Epithelial cell of prostate (primary cell): ENCODE measurements at regions not wholly inside any gene's neighbourhood (a gene's known extent, or its start where the extent isn't known, plus 50 kb on each side); places are given as distances from the start of the nearest gene placed in this dataset.

Source experiments
- DNase-seq: peaks from one replicate; pipeline ENCODE4 v3.0.0-alpha.2; 2011; ENCODE audit warnings: low read depth, low spot score
- H3K27ac ChIP-seq: fragments of 450-650 bp; 2 replicates; pipeline ENCODE4 v1.5.1; 2017; ENCODE audit warnings: mild to moderate bottlenecking

GRCh38 chr13:21945195-21945594, 274.3 kb downstream of the FGF9 start:
- no peak for DNase-seq
- no peak overlapping the region for H3K27ac ChIP-seq

- H3K27ac ChIP-seq = no peak overlapping the region
- DNase-seq = no peak
These were observed 276.1 kb downstream of the FGF9 start for GRCh38 chr13:21946964-21947363.

GRCh38 chr13:21948769-21949474, 278.0 kb downstream of the FGF9 start:
- H3K27ac ChIP-seq = no peak overlapping the region
- DNase-seq = no peak

- no peak overlapping the region for H3K27ac ChIP-seq
- DNase-seq = no peak
These were observed 279.1 kb downstream of the FGF9 start for GRCh38 chr13:21949818-21950429.

GRCh38 chr13:21956666-21957065, 285.8 kb downstream of the FGF9 start:
- no peak overlapping the region for H3K27ac ChIP-seq
- no peak for DNase-seq

GRCh38 chr13:21957833-21958232, 287.0 kb downstream of the FGF9 start:
- no peak overlapping the region for H3K27ac ChIP-seq
- DNase-seq = no peak

GRCh38 chr13:21960108-21960507, 289.2 kb downstream of the FGF9 start:
- no peak for DNase-seq
- no peak overlapping the region for H3K27ac ChIP-seq

- no peak overlapping the region for H3K27ac ChIP-seq
- no peak for DNase-seq
These were observed 293.8 kb downstream of the FGF9 start for GRCh38 chr13:21964686-21965085.

GRCh38 chr13:21965095-21965494, 294.2 kb downstream of the FGF9 start:
- no peak for DNase-seq
- no peak overlapping the region for H3K27ac ChIP-seq

GRCh38 chr13:21966014-21966413, 295.1 kb downstream of the FGF9 start:
- no peak for DNase-seq
- no peak overlapping the region for H3K27ac ChIP-seq

- no peak overlapping the region for H3K27ac ChIP-seq
- no peak for DNase-seq
These were observed 297.0 kb downstream of the FGF9 start for GRCh38 chr13:21967871-21968270.

GRCh38 chr13:21970172-21970571, 299.3 kb downstream of the FGF9 start:
- DNase-seq = no peak
- no peak overlapping the region for H3K27ac ChIP-seq

GRCh38 chr13:21970918-21971317, 300.0 kb downstream of the FGF9 start:
- no peak overlapping the region for H3K27ac ChIP-seq
- DNase-seq = no peak

- no peak for DNase-seq
- no peak overlapping the region for H3K27ac ChIP-seq
These were observed 301.1 kb downstream of the FGF9 start for GRCh38 chr13:21971662-21972621.

GRCh38 chr13:21973437-21974125, 302.7 kb downstream of the FGF9 start:
- no peak for DNase-seq
- no peak overlapping the region for H3K27ac ChIP-seq

- no peak for DNase-seq
- no peak overlapping the region for H3K27ac ChIP-seq
These were observed 303.9 kb downstream of the FGF9 start for GRCh38 chr13:21974741-21975140.

GRCh38 chr13:21976159-21976558, 305.3 kb downstream of the FGF9 start:
- no peak for DNase-seq
- no peak overlapping the region for H3K27ac ChIP-seq

GRCh38 chr13:21979161-21979806, 308.4 kb downstream of the FGF9 start:
- DNase-seq = no peak

GRCh38 chr13:21980049-21980448, 309.2 kb downstream of the FGF9 start:
- no peak overlapping the region for H3K27ac ChIP-seq
- DNase-seq = no peak

More at GRCh38 chr13:21979161-21979806, 308.4 kb downstream of the FGF9 start:
- no peak overlapping the region for H3K27ac ChIP-seq

GRCh38 chr13:21984156-21984555, 313.3 kb downstream of the FGF9 start:
- no peak overlapping the region for H3K27ac ChIP-seq
- DNase-seq = no peak
